HL-60 (cell line): ENCODE measurements at regions not wholly inside any gene's neighbourhood (a gene's known extent, or its start where the extent isn't known, plus 50 kb on each side); places are given as distances from the start of the nearest gene placed in this dataset.

Experiments used
- DNase-seq, 2 experiments: peaks; one replicate each; pipeline ENCODE4 v3.0.0-alpha.2; 2010 to 2020; ENCODE audit warnings: low read depth in 1 of 2, low spot score in 1 of 2
- H3K27ac ChIP-seq: fragments of 250-450 bp; sonication (Bioruptor Pico); replicated peaks from 2 replicates; pipeline ENCODE4 v1.5.1; 2020; ENCODE audit warnings: mild to moderate bottlenecking, moderate library complexity
- H3K27me3 ChIP-seq: fragments of 250-450 bp; sonication (Bioruptor Pico); 2 replicates; pipeline ENCODE4 v1.5.1; 2021; ENCODE audit warnings: mild to moderate bottlenecking, moderate library complexity; ENCODE audit not compliant: insufficient read depth, poor library complexity, severe bottlenecking
- H3K4me3 ChIP-seq: replicated peaks from 2 replicates; pipeline ENCODE4 v1.5.1; 2011; ENCODE audit warnings: mild to moderate bottlenecking, control low read depth, low read length; ENCODE audit not compliant: insufficient read depth
- CTCF ChIP-seq: IDR thresholded peaks from one replicate; pipeline ENCODE4 v1.5.1; 2011; ENCODE audit warnings: low read length, control low read depth, inconsistent platforms; ENCODE audit not compliant: insufficient read depth
- GABPA ChIP-seq: IDR thresholded peaks from 2 replicates; pipeline ENCODE4 v1.6.1; 2012; ENCODE audit warnings: low read depth
- POLR2AphosphoS5 ChIP-seq: IDR thresholded peaks from 2 replicates; pipeline ENCODE4 v1.6.1; 2012; ENCODE audit warnings: low read depth
- REST ChIP-seq: IDR thresholded peaks from 2 replicates; pipeline ENCODE4 v1.6.1; 2012; ENCODE audit warnings: low read depth; ENCODE audit not compliant: insufficient replicate concordance
- SPI1 ChIP-seq: IDR thresholded peaks from 2 replicates; pipeline ENCODE4 v1.6.1; 2012; ENCODE audit warnings: low read depth, mild to moderate bottlenecking, borderline replicate concordance

GRCh38 chr4:58543465-58543864 is 1433.3 kb upstream of the IGFBP7 start:
- no peak for DNase-seq
- TF ChIP-seq CTCF (no peak), POLR2AphosphoS5 (no peak)
- no peak overlapping the region for H3K27ac ChIP-seq
- H3K4me3 ChIP-seq, result no peak overlapping the region
- no peaks in the 10 kb centered on the region for H3K27me3 ChIP-seq

- TF ChIP-seq GABPA (no peak), REST (no peak), POLR2AphosphoS5 (no peak), SPI1 (no peak), CTCF (no peak)
- Histone ChIP-seq H3K27me3 (no peaks in the 10 kb centered on the region), H3K27ac (no peak overlapping the region), H3K4me3 (no peak overlapping the region)
- no peak for DNase-seq
Observed at GRCh38 chr4:58541926-58542325, 1431.7 kb upstream of the IGFBP7 start.

GRCh38 chr4:58522765-58523382 is 1412.7 kb upstream of the IGFBP7 start:
- Histone ChIP-seq H3K27ac (no peak overlapping the region), H3K27me3 (no peaks in the 10 kb centered on the region), H3K4me3 (no peak overlapping the region)
- TF ChIP-seq POLR2AphosphoS5, result no peak
- TF ChIP-seq CTCF, result no peak
- no peak for TF ChIP-seq SPI1
- no peak for TF ChIP-seq REST
- no peak for TF ChIP-seq GABPA
- DNase-seq, result no peak

- no peaks in the 10 kb centered on the region for H3K27me3 ChIP-seq
- TF ChIP-seq REST (no peak), GABPA (no peak), POLR2AphosphoS5 (no peak), CTCF (no peak), SPI1 (no peak)
- no peak overlapping the region for H3K4me3 ChIP-seq
- DNase-seq, result no peak
- H3K27ac ChIP-seq, result no peak overlapping the region
Observed at GRCh38 chr4:58515226-58515625, 1405.0 kb upstream of the IGFBP7 start.
